Panc1 (cell line): ENCODE measurements at regions not wholly inside any gene's neighbourhood (a gene's known extent, or its start where the extent isn't known, plus 50 kb on each side); places are given as distances from the start of the nearest gene placed in this dataset.

ENCODE experiments used
- ATAC-seq: fragments of 200-7000 bp; cut with Tn5 transposase; 2 replicates; pipeline ENCODE4 v1.9.1; 2020; ENCODE audit warnings: mild to moderate bottlenecking, moderate library complexity
- BruUV-seq: library from RNA; stranded (reverse); fragments of 400-500 nt; replicated peaks from 2 replicates; lab custom pipeline; 2021; lab: Mats Ljungman, UMichigan
- CTCF ChIA-PET: fragments of 300-600 bp; sonication (Branson Sonifier 250); formaldehyde crosslinking; loops from one replicate; lab custom pipeline; 2022; ENCODE audit warnings: antibody characterized with exemption; lab: Charles Lee
- POLR2A ChIA-PET: fragments of 300-600 bp; sonication (Branson Sonifier 250); formaldehyde crosslinking; loops from one replicate; lab custom pipeline; 2022; ENCODE audit warnings: antibody characterized with exemption; lab: Charles Lee
- DNase-seq: peaks from one replicate; pipeline ENCODE4 v3.0.0-alpha.2; 2010; ENCODE audit warnings: low read depth, low spot score
- H3K27ac ChIP-seq: 2 replicates; pipeline ENCODE4 v1.5.1; 2011; ENCODE audit warnings: mild to moderate bottlenecking, low read length, inconsistent platforms
- H3K27me3 ChIP-seq: fragments of 200-500 bp; sonication (Bioruptor generic); 2 replicates; pipeline ENCODE4 v1.6.0; 2014; ENCODE audit warnings: low read length, inconsistent platforms; ENCODE audit not compliant: control insufficient read depth, insufficient read depth
- H3K36me3 ChIP-seq: fragments of 200-500 bp; sonication (Bioruptor generic); 2 replicates; pipeline ENCODE4 v1.5.1; 2014; ENCODE audit warnings: inconsistent platforms, mild to moderate bottlenecking, low read length, moderate library complexity; ENCODE audit not compliant: control insufficient read depth, insufficient read depth
- H3K4me1 ChIP-seq: 2 replicates; pipeline ENCODE4 v1.5.1; 2011; ENCODE audit warnings: inconsistent platforms, mild to moderate bottlenecking, low read length, moderate library complexity; ENCODE audit not compliant: control insufficient read depth, insufficient read depth
- H3K4me3 ChIP-seq, 2 experiments: 2 replicates each; pipeline ENCODE4 v1.5.1; 2011 to 2012; ENCODE audit warnings: low read depth in 2 of 2, low read length in 2 of 2, mild to moderate bottlenecking in 2 of 2, inconsistent platforms in 1 of 2, moderate library complexity in 1 of 2
- H3K9me3 ChIP-seq: fragments of 200-500 bp; sonication (Bioruptor generic); 2 replicates; pipeline ENCODE4 v1.5.1; 2014; ENCODE audit warnings: low read depth, mild to moderate bottlenecking, inconsistent platforms, low read length, moderate library complexity; ENCODE audit not compliant: control insufficient read depth, insufficient read depth
- CTCF ChIP-seq: fragments of 450-650 bp; IDR thresholded peaks from 2 replicates; pipeline ENCODE4 v1.5.1; 2017; ENCODE audit warnings: mild to moderate bottlenecking
- POLR2AphosphoS5 ChIP-seq: IDR thresholded peaks from 2 replicates; pipeline ENCODE4 v1.6.1; 2012; ENCODE audit warnings: mild to moderate bottlenecking, low read depth, low read length, moderate library complexity
- REST ChIP-seq, 2 experiments: IDR thresholded peaks; 2 replicates each; pipeline ENCODE4 v1.6.1; 2011 to 2012; ENCODE audit warnings: low read depth in 2 of 2, control low read depth in 1 of 2, low read length in 1 of 2, mild to moderate bottlenecking in 1 of 2, moderate library complexity in 1 of 2; ENCODE audit not compliant: insufficient read depth in 1 of 2
- SIN3A ChIP-seq: IDR thresholded peaks from 2 replicates; pipeline ENCODE4 v1.6.1; 2012; ENCODE audit warnings: low read depth, mild to moderate bottlenecking, low read length, moderate library complexity, borderline replicate concordance; ENCODE audit not compliant: insufficient read depth
- TCF7L2 ChIP-seq: IDR thresholded peaks from 2 replicates; pipeline ENCODE4 v1.6.1; 2011; ENCODE audit warnings: mild to moderate bottlenecking, low read depth, low read length, inconsistent platforms
- in situ Hi-C: cut with HindIII; loops from 2 replicates; pipeline ENCODE4 v1.10.0; 2016; ENCODE audit warnings: low sequenced_read_pairs, low pct_unique_long_range_greater_than_20kb
- intact Hi-C: fragments of 100-400 bp; cut with micrococcal nuclease; formaldehyde crosslinking; loops from one replicate; pipeline ENCODE4 v1.10.0; 2022; ENCODE audit not compliant: unreplicated experiment

- H3K9me3 ChIP-seq = no peaks in the 10 kb centered on the region
- POLR2A ChIA-PET = no interaction called here
- in situ Hi-C loops (no loop called here), intact Hi-C loops (no loop called here)
- no peak overlapping the region for H3K27ac ChIP-seq
- CTCF ChIA-PET = no interaction called here
- H3K27me3 ChIP-seq = no peaks in the 10 kb centered on the region
- ATAC-seq = no peak
- DNase-seq = no peak
- no TSS peak for BruUV-seq
- no peaks in the 10 kb centered on the region for H3K36me3 ChIP-seq
- H3K4me1 ChIP-seq = peaks cover 5% of the 10 kb centered on the region
- TF ChIP-seq TCF7L2 = no peak
- no peak overlapping the region for H3K4me3 ChIP-seq
These were observed 203.8 kb upstream of the HES1 start for GRCh38 chr3:193932136-193932535.

- in situ Hi-C loops = no loop called here
- Histone ChIP-seq H3K4me1 (peaks cover 5% of the 10 kb centered on the region), H3K27me3 (no peaks in the 10 kb centered on the region), H3K9me3 (no peaks in the 10 kb centered on the region), H3K27ac (no peak overlapping the region), H3K36me3 (no peaks in the 10 kb centered on the region), H3K4me3 (no peak overlapping the region)
- DNase-seq = no peak
- CTCF ChIA-PET = no interaction called here
- no peak for TF ChIP-seq SIN3A
- TF ChIP-seq CTCF = no peak
- no peak for TF ChIP-seq POLR2AphosphoS5
- no peak for TF ChIP-seq TCF7L2
- TF ChIP-seq REST (IDR thresholded peaks at IDR 0.05; ENCODE audit: insufficient read depth in 1 of 2, low read depth in 2 of 2, low read length in 1 of 2) = no peak
- intact Hi-C loops = no loop called here
- no peak for ATAC-seq
- POLR2A ChIA-PET = no interaction called here
- no TSS peak for BruUV-seq
These were observed 203.4 kb upstream of the HES1 start for GRCh38 chr3:193932576-193932975.

- Histone ChIP-seq H3K27me3 (no peaks in the 10 kb centered on the region), H3K27ac (no peak overlapping the region), H3K4me1 (peaks cover 5% of the 10 kb centered on the region), H3K9me3 (no peaks in the 10 kb centered on the region), H3K4me3 (no peak overlapping the region), H3K36me3 (no peaks in the 10 kb centered on the region)
- ChIA-PET CTCF (no interaction called here), POLR2A (no interaction called here)
- DNase-seq = no peak
- no peak for ATAC-seq
- no peak for TF ChIP-seq CTCF
- no peak for TF ChIP-seq REST (IDR thresholded peaks at IDR 0.05; ENCODE audit: insufficient read depth in 1 of 2, low read depth in 2 of 2, low read length in 1 of 2)
- TF ChIP-seq POLR2AphosphoS5 = no peak
- intact Hi-C loops (no loop called here), in situ Hi-C loops (no loop called here)
- no TSS peak for BruUV-seq
These were observed 202.5 kb upstream of the HES1 start for GRCh38 chr3:193933451-193933850.
